GM19025 (cell line): ENCODE measurements at regions not wholly inside any gene's neighbourhood (a gene's known extent, or its start where the extent isn't known, plus 50 kb on each side); places are given as distances from the start of the nearest gene placed in this dataset.

Source experiments
- ATAC-seq: cut with Tn5 transposase; IDR thresholded peaks from one replicate; pipeline ENCODE4 v1.9.1; 2021; ENCODE audit warnings: mild to moderate bottlenecking, low read depth, moderate library complexity; ENCODE audit not compliant: unreplicated experiment

DNA sequence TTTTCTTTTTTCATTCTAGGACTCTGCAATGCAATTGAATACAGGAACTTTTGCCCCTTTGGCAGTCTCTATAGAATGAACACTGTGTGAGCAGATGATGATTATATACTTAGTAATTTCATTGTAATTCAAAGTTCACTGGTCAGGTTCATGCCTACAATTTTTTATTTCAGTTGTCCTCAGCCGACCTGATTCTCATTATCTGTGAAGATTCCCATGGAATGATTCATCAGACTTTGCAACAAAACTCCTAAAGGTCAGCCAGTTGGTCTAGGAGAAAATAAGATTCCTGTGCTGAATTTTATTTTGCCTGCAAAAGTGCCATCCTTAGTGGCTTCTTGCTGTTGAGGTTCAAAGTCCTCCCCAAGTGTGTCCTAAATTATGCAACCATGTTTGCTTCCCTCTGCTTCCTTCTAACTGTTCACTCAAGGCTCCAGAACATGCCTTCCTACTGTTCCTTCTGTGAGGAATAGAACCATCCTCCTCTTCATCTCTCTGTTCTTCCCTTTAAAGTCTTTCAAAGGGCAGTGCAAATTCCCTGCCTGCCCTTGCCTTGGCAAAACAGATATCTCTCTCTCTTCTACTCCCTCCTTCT lies 194.2 kb upstream of the CNR1 start:
- no peak for ATAC-seq

DNA sequence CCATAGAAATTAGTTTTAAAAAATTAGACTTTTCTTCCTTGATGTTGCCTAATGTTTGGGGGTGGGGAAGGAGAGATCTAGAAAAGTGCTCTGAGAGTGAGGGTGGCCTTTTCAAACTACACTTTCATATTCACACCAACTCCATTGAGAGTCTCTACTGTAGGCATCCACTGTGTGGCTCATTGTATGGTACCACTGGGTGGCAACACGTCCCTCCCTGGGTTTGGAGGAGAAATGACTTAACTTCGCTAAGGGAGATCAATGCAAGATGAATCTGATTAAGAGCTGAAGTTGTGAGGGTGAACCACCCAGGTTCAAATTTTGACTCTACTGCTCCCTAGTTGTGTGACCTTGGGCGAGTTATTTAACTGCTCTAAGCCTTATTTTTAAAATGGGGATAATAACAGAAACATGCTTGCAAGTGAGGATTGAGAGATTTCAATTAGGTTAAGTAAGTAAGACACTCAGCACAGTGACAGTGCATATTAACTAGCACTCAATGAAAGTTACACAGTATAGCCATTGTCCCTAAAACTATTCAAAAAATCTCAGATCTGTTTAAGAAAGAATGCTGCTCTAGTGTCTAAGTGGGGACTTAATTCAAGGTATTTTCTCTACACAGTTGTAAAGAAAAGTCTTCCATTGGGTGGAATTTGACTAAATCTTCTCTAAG lies 193.5 kb upstream of the CNR1 start:
- no peak for ATAC-seq

DNA sequence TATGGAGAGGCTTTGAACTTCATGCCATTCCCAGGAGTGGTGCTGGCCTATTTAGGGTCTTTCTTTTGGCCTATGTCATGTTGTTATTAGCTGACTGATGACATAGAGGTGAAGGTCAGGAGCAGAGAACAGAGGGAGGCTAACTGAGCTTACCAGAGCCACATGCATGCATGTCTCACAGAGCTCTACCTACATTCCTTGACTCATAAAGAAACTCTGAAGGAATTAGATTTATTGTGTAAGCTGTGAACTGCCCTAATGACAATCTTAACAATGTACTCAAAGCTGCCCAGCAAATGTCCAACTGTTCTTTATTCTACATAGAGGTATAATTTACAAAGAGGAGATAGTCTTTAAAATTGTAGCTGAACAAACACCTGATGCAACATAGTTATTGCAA lies 192.7 kb upstream of the CNR1 start:
- no peak for ATAC-seq

DNA sequence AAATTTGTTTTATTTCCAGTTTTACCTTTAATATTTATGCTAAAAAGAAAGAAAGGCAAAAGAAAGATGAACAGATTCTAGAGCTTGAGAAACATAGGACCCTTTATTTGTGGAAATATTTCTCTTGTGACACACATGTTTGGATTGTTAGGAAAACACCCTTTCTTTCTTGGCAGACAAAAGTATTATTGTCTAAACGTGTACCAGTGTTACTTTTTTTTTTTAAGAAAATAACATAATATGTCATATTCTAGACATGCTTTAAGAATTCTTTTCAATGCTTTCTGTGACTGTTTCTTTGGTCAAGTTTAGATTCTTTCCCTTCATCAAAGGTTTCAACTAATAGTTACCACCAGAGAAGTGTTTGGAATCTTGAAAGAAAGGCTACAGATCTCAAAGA lies 183.4 kb upstream of the CNR1 start:
- ATAC-seq = no peak

DNA sequence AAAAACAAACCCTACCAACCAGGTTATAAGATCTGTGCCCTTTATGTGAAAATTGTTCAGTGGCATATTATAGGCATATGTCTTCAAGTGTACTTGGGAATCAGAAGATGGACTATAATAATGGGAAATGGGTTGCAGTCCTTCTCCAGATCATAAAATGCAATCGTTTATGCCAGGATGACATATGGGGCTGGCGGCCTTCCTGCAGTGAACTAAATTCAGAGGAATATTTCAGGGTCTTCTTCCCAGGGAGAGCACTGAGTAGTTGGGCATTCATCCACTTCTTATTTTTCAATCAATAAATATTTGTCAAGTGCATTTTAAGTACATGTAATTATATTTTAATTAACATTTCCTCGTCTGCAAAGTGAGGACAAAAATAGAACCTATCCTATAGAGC lies 176.2 kb upstream of the CNR1 start:
- no peak for ATAC-seq

DNA sequence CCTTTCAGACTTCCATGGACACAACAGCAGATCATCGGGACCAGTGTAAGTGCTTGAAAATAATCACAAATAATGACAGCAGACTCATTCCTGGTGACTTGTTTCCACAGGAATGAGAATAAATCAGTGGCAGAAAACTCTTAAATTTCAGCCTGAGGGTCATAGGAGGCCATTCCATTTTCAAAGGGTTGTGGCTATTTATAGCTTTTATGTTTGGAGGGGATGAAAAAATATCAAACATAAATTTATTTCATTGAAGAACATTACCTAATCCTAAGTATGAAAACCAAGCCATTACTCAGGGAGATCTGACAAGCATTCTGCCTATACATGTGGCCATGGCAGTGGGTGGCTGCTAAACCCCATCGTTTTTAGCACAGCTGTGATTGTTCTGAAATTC lies 173.6 kb upstream of the CNR1 start:
- no peak for ATAC-seq

DNA sequence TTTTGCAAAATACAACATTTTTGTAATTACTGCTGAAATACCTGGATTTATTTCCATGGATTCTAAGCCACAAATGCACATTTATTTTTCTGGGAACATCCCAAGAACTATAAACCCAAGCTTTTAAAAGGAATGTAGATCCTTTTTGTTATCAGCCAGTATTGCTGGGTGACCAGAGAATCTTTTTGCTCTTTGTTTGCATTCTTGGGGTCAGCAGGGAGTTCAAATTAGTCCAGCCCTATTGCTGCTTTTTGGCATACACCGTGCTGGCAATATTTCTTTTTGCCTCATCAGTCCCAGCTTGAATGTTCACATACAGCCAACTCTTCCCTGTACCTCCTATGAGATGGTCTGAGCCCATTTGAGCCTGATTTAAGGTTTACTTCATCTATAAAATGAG lies 155.2 kb upstream of the CNR1 start:
- no peak for ATAC-seq

DNA sequence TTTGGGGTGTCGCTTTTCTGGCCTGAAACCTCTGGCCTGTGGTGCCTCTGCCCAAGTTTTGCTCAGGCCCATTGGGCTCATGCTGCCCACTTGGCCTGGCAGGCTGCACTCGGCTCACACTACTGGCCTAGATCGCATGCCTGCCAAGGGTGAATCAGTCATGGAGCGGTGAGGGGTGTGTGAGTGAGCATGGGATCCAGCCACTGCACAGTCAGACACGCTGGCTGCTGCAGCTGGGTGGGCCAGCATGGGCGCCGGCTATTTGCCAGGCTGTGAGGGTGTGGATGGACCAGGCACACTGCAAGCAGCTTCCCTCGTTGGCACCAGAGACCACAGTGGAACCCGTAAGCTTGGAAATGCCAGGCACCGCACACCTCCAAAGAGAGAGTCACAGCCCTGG lies 145.4 kb upstream of the CNR1 start:
- no peak for ATAC-seq

DNA sequence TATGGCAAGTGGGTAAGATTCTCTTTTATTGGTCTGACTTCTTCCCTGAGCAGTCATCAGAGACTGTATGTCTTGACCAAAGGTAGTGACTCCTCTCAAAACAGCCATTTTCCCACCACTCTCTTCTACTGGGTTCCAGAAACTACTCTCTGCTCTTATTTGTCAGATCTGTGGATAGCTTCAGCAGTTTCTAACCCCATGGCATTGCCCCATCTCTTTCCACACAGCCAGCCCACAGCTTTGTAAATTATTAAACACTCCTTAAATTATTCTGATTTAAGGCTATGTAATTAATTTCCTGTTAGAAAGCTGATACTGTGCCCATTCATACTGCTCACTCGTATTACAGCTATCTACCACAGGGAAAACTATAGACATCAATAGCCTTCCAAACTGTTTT lies 138.4 kb upstream of the CNR1 start:
- ATAC-seq = no peak

DNA sequence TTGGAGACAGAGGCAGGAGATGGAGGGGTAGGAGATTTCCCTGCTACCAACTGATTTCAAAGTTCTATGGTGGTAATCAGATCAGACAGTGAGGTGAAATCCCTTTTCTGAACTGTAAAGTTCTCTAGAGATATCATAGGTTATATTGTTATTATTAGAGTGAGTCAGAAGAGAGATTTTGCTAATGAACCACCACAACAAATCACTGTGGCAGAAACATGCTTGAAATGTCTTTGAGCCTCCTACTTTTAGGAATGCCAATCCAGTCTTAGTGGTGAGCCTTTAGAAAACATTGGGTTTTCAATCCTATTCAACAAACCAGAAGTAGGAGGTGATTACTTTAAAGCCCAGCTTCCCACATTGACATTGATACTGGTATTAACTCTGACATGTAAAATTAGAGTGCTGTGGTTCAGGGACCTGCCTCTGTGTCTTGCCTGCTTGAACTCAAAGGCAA lies 136.7 kb upstream of the CNR1 start:
- ATAC-seq = no peak

DNA sequence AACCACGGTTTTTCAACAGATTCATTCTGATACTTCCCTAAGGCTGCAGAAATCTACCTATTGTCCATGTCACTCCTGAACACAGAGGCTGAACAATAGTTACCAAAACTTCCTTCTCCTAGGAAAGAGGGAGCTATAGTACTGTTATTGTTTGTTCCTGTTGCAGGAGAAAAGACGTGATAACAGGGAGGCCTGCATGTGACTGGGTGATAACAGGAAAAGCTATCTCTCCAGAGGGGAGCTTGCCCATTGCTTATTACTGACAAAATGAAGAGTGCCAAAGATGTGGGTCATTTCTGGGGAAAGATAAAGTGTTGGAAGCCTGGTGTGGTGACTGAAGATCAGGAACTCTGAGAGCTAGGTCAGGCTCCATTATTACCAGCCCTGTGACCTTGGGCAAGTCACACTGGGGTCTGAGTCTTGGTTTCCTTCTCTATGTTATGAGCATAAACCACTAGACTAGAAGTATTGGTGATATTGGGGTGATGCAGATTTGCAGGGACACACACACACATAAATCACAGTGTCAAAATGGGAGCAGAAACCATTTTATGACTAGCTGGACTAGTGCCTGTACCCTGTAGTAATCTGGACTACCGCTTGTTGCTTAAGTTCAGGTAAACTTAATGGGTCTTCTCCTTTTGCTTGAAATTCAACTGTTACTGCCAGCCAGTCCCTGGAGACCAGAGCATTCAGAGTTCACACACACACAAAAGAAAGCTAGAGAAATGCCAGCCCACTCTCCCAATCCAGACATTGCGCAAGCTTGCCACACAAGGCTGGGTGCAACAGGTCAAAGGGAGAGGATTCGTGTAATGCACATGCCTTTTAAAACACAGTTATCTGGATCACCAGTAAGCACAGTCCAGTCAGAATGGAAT lies 136.0 kb upstream of the CNR1 start:
- ATAC-seq = no peak

DNA sequence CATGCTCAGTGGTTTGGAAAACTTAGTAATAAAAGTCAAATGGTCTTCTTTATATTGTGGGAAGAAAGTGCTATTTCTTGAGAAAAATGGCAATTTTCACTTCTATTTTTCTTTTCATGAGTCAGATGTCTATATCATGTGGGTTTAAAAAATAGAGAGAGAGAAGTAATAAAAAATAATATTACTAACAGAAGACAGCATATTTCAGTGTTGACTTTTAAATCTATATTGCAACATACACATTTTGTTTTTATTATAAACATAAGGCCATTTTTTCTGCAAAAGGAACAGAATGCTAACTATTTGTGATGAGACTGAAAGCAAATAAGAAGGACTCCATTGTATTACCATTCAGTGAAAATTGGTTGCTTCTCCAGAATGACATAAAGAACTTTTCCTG lies 135.1 kb upstream of the CNR1 start:
- no peak for ATAC-seq

DNA sequence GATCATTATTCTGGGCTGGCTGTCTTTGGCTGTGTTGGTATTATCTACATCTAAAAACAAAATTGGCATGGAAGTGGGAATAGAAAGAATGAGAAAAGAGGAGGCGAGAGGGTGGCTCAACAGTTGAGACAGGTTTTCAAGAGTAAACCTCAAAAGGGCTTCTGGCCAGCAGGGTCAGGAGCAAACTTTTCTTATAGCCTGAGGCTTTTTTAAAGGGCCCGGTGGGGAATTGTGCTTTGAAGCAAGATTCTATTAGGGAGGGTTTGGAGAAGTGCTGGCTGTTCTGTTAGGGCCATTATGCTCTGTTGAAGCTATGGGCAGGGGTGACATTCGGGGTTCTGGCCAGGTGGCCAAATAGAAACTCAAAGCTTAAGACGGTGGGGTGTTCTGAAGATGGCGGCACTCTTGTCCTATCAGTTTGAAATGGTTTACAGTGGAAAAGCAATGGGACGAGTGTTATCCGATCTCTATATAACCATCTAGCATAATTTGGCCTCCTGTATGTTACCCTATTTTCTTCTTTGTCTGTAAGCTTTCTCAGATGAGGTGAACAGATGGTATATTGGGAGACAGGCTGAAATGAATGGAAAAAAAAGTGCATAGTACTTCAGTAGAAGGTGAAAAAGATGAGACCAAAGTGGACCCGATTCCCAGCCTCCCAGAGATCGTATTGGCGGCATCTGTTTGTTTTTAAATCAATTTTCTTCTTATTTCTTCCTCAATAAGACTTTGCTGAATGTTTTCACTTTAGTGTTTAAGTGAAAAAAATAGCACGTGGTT lies 132.1 kb upstream of the CNR1 start:
- no peak for ATAC-seq

DNA sequence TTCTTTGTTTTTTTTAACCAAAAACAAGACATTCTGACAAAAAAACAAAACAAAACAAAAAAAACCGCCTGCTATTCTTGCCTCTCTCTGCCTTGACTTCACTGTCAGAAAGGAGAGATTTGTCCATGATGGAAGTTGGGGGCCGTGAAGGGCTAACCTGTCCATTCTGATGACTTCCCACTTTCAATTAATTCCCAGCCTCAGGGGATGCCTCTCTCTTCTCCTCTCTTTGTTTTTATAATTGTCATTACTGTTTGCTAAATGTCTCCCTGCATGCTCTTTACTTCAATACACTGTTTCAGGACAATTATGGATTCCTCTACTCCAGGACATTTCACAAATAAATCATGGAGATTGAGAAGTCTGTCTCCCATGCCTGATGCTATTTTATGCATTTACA lies 130.5 kb upstream of the CNR1 start:
- ATAC-seq = no peak

DNA sequence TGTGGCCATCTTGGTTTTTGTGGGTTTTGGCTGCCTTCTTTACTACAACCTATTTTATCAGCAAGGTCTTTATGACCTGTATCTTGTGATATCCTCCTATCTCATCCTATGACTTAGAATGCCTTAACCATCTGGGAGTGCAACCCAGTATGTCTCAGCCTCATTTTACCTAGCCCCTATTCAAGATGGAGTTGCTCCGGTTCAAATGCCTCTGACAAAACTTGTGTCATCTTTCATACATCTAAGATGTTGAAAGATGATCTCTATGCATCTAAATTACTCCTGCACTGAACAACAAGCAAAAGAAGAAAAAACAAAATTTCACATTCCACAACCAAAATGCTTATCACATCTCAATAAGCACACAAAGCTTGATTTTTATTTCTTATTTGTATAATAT lies 129.5 kb upstream of the CNR1 start:
- ATAC-seq = no peak

DNA sequence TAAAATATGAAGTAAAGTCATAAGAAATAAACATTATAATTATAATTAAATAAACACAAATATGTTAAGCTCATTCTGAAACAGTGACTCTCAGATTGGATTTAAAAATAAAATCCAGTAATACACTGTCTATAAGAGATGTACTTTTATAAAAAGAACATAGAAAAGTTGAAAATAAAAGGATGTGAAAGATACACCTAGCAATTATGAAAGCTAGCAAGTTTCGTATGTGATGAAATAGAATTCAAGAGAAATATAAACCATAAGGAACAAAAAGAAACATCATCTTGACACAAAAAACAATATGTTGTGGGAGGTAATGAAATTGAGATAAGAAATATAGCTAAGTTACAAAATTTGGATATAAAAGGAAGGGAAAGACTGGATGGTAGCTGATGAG lies 128.6 kb upstream of the CNR1 start:
- ATAC-seq = no peak

DNA sequence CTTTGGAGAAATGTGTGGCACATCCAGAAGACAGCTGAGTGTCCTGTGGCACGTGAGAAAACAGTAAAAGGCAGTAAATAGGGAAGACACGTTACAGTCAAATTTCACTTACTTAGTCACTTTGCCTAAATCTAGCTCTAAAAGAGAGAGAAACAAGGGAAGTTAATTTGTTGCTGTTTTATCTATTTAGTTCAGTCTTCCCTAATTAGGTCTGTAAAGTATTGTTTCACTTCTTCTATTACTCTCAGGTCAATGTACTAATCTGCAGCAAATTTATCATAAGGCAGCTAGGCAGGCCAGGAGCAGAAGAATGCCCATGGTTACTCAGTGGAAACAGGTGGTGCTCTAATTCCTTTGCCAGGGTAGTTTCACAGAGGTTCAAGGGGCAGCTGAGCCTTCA lies 124.3 kb upstream of the CNR1 start:
- ATAC-seq = no peak

DNA sequence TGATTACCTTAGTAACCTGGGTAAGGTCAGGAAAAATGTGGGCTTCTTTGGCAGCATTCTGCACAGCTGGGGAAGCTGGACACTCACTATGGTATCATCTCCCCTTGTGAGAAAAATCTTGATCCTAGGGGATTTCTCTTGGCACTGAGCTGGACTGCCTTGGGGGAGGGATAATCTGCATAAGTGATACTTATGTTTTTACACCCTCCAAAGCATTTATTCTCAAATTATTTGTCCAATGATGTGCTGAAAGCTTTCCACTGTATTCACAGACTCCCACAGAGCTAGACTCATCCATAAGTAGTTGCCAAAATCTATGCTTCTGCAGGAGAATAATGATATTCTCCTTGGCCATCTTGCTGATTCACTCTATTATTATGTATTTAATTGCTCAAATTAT lies 121.5 kb upstream of the CNR1 start:
- ATAC-seq = no peak

DNA sequence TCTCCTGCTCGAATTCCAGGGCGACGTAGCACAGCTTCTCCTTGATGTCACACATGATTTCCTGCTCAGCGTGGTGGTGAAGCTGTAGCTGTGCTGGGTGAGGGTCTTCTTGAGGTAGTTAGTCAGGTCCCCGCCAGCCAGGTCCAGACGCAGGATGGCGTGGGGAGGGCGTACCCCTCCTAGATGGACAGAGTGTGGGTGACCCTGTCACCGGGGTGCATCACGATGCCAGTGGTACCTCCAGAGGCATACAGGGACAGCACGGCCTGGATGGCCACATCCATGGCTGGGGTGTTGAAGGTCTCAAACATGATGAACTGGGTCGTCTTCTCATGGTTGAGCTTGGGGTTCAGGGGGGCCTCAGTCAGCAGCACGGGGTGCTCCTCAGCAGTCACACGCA lies 110.2 kb upstream of the CNR1 start:
- ATAC-seq = no peak

DNA sequence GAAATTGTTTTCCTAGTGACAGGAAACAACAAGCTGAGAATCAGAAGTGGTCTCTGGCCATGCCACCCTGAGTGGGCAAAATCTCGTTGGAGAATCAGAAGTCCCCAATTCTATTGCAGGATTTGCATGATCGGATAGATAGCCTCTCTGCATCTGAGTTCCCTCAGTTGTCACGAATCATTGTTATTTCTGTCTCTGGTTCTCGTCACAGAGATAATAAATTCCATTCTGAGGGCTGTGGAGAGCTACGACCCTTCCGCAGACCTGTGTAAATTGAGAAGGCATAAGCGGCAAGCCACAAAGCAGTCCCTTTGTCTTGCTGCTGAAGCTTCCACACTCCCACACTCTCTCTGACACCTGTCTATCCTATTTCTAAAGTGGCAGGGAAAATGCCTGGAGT lies 102.4 kb upstream of the CNR1 start:
- no peak for ATAC-seq

DNA sequence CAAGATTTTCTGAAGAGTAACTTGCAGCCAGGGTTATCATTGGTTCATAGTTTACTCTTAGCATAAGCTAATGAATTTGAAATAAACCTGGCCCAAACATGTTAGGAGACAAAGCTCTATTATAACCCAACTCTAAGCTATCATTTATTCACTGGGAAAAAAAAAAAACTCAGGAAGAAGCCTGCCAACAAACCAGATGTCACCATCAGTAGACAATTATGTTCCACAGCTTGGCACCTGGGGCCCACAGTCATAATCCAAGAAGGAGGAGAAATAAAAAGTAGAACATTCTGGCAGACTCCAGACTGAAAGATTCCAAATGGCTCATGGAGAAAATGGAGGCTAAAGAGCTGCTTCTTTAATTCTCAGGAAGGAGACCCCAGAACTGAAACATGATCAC lies 100.0 kb upstream of the CNR1 start:
- no peak for ATAC-seq
